A673 (cell line): ENCODE measurements at regions not wholly inside any gene's neighbourhood (a gene's known extent, or its start where the extent isn't known, plus 50 kb on each side); places are given as distances from the start of the nearest gene placed in this dataset.
A peak's percentile ranks its signal among the peaks of the same experiment; 100 is the strongest.

Experiments
- BruUV-seq: library from RNA; stranded (reverse); fragments of 400-500 nt; replicated peaks from 2 replicates; lab custom pipeline; 2021; lab: Mats Ljungman, UMichigan
- CTCF ChIA-PET: fragments of 300-600 bp; sonication (Branson Sonifier 250); formaldehyde crosslinking; loops from one replicate; lab custom pipeline; 2022; ENCODE audit warnings: antibody characterized with exemption; lab: Charles Lee
- POLR2A ChIA-PET: fragments of 300-600 bp; sonication (Branson Sonifier 250); formaldehyde crosslinking; loops from one replicate; lab custom pipeline; 2022; ENCODE audit warnings: antibody characterized with exemption; ENCODE audit not compliant: low non-redundant PET; lab: Charles Lee
- DNase-seq: peaks from one replicate; pipeline ENCODE4 v3.0.0-alpha.2; 2015; ENCODE audit warnings: low spot score
- H3K27ac ChIP-seq: fragments of 200-600 bp; sonication (generic); 2 replicates; pipeline ENCODE4 v1.5.1; 2016; ENCODE audit warnings: mixed run types, low read depth, mild to moderate bottlenecking, mixed read lengths, antibody characterized with exemption, low read length; ENCODE audit not compliant: poor library complexity, severe bottlenecking
- H3K27me3 ChIP-seq: fragments of 200-600 bp; sonication (generic); replicated peaks from 2 replicates; pipeline ENCODE4 v1.6.1; 2017; ENCODE audit warnings: mixed run types, low read depth, mild to moderate bottlenecking, mixed read lengths, antibody characterized with exemption, low read length; ENCODE audit not compliant: insufficient read depth, poor library complexity
- H3K36me3 ChIP-seq: fragments of 200-600 bp; sonication (generic); 2 replicates; pipeline ENCODE4 v1.6.1; 2016; ENCODE audit warnings: mixed run types, mild to moderate bottlenecking, mixed read lengths, antibody characterized with exemption, low read length; ENCODE audit not compliant: insufficient read depth, poor library complexity, severe bottlenecking
- H3K4me1 ChIP-seq: fragments of 200-600 bp; sonication (generic); 2 replicates; pipeline ENCODE4 v1.6.1; 2017; ENCODE audit warnings: mixed run types, mild to moderate bottlenecking, mixed read lengths, antibody characterized with exemption, low read length; ENCODE audit not compliant: insufficient read depth, poor library complexity, severe bottlenecking
- H3K4me3 ChIP-seq: fragments of 200-600 bp; sonication (generic); 2 replicates; pipeline ENCODE4 v1.5.1; 2016; ENCODE audit warnings: low read depth, mixed run types, mild to moderate bottlenecking, mixed read lengths, low read length; ENCODE audit not compliant: poor library complexity, severe bottlenecking
- H3K9me3 ChIP-seq: fragments of 200-600 bp; sonication (generic); 2 replicates; pipeline ENCODE4 v1.6.1; 2016; ENCODE audit warnings: mixed run types, low read depth, mild to moderate bottlenecking, mixed read lengths, antibody characterized with exemption, low read length; ENCODE audit not compliant: poor library complexity, severe bottlenecking
- CTCF ChIP-seq: fragments of 300-800, 200-600 bp; sonication (generic); conservative IDR thresholded peaks from 2 replicates; pipeline ENCODE4 v1.5.1; 2017; ENCODE audit warnings: low read depth, mild to moderate bottlenecking, antibody characterized with exemption, low read length, moderate library complexity, mixed read lengths
- EZH2 ChIP-seq: fragments of 200-600 bp; sonication (generic); IDR thresholded peaks from 2 replicates; pipeline ENCODE4 v1.6.1; 2017; ENCODE audit warnings: borderline replicate concordance, low read depth, mild to moderate bottlenecking, mixed read lengths, antibody characterized with exemption, low read length; ENCODE audit not compliant: poor library complexity, severe bottlenecking
- intact Hi-C: fragments of 100-400 bp; cut with micrococcal nuclease; formaldehyde crosslinking; loops from one replicate; pipeline ENCODE4 v1.10.0; 2022; ENCODE audit not compliant: unreplicated experiment

DNA sequence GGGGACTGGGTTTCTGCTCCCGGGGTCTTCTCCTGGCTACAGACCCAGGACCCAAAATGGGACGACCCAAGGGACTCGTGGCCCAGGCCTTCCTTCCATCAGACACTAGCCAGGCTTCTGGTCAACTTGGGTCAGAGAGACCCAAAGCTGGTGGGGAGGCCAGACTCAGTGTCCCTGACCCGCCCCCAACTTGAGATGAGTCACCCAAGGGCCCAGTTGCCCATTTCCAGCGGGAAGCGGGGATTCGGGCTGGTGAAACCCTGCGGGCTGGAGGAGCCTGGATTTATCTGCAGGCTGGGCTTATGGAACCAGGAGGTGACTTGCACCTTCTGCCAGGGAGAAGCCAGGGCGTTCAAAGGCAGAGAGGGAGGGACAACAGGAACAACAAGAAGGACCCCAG is 81.5 kb downstream of the RFLNA start:
- DNase-seq: no peak
- no peak overlapping the region for H3K27ac ChIP-seq
- POLR2A ChIA-PET: no interaction called here
- intact Hi-C loops: no loop called here
- H3K4me1 ChIP-seq: no peaks in the 10 kb centered on the region
- no TSS peak for BruUV-seq
- CTCF ChIA-PET: no interaction called here
- no peak for TF ChIP-seq EZH2
- TF ChIP-seq CTCF: no peak
- H3K27me3 ChIP-seq: no peaks in the 10 kb centered on the region
- H3K36me3 ChIP-seq: peaks cover 47% of the 10 kb centered on the region
- H3K9me3 ChIP-seq: no peaks in the 10 kb centered on the region
- H3K4me3 ChIP-seq: no peak overlapping the region

DNA sequence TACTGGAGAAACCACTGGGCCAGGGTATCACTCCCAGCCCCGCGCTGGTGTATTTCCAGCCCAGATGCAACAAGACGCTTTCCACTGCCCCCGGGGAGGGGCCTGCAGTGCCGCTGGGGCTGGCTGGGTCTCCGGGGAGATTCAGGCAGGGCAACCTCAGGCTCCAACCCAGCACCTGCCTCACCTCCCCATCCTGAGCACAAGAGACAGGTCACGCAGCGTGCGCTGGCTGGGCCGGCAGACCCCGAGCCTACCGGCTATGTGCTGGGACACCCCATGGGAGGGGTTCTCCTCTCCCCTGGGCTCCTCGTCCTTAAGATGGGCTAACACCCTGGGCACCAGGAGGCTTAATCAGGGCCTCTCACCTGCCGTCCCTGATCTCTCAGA is 80.9 kb downstream of the RFLNA start:
- BruUV-seq: no TSS peak
- TF ChIP-seq EZH2 (no peak), CTCF (no peak)
- no peaks in the 10 kb centered on the region for H3K9me3 ChIP-seq
- H3K4me3 ChIP-seq: no peak overlapping the region
- H3K36me3 ChIP-seq: peaks cover 52% of the 10 kb centered on the region
- intact Hi-C loops: no loop called here
- H3K27ac ChIP-seq: no peak overlapping the region
- ChIA-PET CTCF (no interaction called here), POLR2A (no interaction called here)
- no peak for DNase-seq
- H3K4me1 ChIP-seq: no peaks in the 10 kb centered on the region
- H3K27me3 ChIP-seq: no peaks in the 10 kb centered on the region

DNA sequence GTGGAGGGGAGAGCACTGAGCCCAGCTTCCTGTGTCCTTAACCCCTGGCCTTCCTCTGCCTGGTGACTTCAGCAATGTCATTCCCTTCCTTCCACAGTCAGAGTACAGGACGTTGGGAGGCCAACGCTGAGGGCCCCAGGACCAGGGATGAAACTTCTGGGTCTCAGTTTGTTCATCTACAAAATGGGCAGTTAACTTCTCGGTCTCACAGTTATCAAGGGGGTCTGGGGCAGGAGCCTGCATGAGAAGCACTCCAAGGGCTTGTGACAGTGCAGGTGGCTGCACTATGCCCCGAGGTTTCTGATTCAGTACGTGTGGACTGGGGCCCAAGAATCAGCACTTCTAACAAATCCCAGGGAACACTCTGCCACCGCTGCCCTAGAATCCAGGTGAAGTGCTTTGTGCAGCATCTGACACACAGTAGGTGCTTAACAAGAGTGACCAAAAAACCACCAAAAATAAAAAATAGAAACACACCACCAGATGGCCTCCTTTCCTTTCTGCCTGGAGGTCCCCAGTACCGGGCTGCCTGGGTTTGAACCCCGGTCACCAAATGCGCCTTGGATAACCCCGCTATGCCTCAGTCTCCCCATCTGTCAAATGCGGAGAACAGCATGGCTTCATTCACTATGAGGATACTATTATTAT is 80.4 kb downstream of the RFLNA start:
- no TSS peak for BruUV-seq
- ChIA-PET POLR2A (no interaction called here), CTCF (no interaction called here)
- H3K36me3 ChIP-seq: peaks cover 52% of the 10 kb centered on the region
- intact Hi-C loops: no loop called here
- no peak overlapping the region for H3K4me3 ChIP-seq
- no peak for DNase-seq
- no peak overlapping the region for H3K27ac ChIP-seq
- TF ChIP-seq EZH2 (no peak), CTCF (0 out of 2 replicates have a peak, but pooled peaks have one; percentile 14)
- no peaks in the 10 kb centered on the region for H3K9me3 ChIP-seq
- no peaks in the 10 kb centered on the region for H3K27me3 ChIP-seq
- no peaks in the 10 kb centered on the region for H3K4me1 ChIP-seq
